ENCODE measurements at regions not wholly inside any gene's neighbourhood (a gene's known extent, or its start where the extent isn't known, plus 50 kb on each side); places are given as distances from the start of the nearest gene placed in this dataset.

DNA sequence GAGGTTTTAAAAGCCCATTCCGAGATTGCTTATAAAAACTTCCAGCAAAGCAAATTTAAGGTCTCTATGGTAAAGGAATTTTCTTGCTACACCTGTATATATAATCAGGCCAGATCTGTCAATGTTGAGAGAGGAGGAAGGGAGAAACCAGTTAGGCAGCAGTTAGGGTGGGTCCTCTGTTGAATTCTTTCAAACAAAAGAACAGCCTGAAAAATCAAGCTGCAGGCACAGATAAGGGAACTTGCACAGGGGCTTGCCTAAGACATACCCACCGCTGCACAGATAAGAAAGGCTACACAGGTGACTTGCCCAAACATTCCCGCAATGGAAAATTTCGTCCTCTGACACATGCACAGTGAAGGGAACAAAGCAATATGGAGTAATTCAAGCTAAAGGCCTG lies 59.8 kb upstream of the IMMP2L start:
- 92% methylated on average over 4 of the region's 4 CpGs; no CpG with 5 or more reads in 1 of the 2 experiments for WGBS, 2 experiments (ENCODE audit: extremely low coverage in 1 of 2, insufficient coverage in 1 of 2, insufficient read length in 1 of 2, insufficient replicate concordance in 2 of 2, low coverage in 1 of 2, low lambda C conversion rate in 2 of 2, missing lambda C conversion rate in 1 of 2)
- H3K4me2 ChIP-seq (ENCODE audit: insufficient read depth in 1 of 2, low read depth in 2 of 2, low read length in 2 of 2): no peak overlapping the region

More for the DNA sequence above, 59.8 kb upstream of the IMMP2L start:
- H3K36me3 ChIP-seq (ENCODE audit: control insufficient read depth in 2 of 4, insufficient read depth in 4 of 4, low read length in 3 of 4): no peaks in the 10 kb centered on the region
- no peak overlapping the region for H3K56ac ChIP-seq (replicated peaks; ENCODE audit: insufficient read length, low read depth, low read length)
- H3K23ac ChIP-seq (ENCODE audit: insufficient read length): no peak overlapping the region
- no peaks in the 10 kb centered on the region for H3K27me3 ChIP-seq (replicated peaks in 1 of 4; ENCODE audit: control insufficient read depth in 3 of 4, extremely low read depth in 1 of 4, insufficient read depth in 3 of 4, low read length in 3 of 4)
- H2AFZ ChIP-seq (ENCODE audit: low read length): no peak overlapping the region
- H2BK20ac ChIP-seq (ENCODE audit: low read length): no peak overlapping the region
- H3K27ac ChIP-seq (ENCODE audit: low read depth, low read length): no peak overlapping the region
- H4K91ac ChIP-seq (replicated peaks; ENCODE audit: insufficient read length, low read length): no peak overlapping the region
- H2BK120ac ChIP-seq (replicated peaks; ENCODE audit: low read depth, low read length): no peak overlapping the region
- POLR2A ChIA-PET (ENCODE audit: partially characterized antibody): no interaction called here
- no peak overlapping the region for H3K4me3 ChIP-seq (ENCODE audit: extremely low read depth in 1 of 4, insufficient read depth in 2 of 4, low read depth in 3 of 4, low read length in 4 of 4)
- no peak overlapping the region for H3K14ac ChIP-seq (ENCODE audit: insufficient read length)
- H4K5ac ChIP-seq (ENCODE audit: insufficient read length, low read depth, low read length): no peak overlapping the region
- no peak overlapping the region for H2BK5ac ChIP-seq (ENCODE audit: low read depth, low read length)
- DNase-seq (ENCODE audit: low read depth in 1 of 2, low spot score in 2 of 2) (no peak), FAIRE-seq (no peak)
- H2BK15ac ChIP-seq (ENCODE audit: low read length): no peak overlapping the region
- no peak overlapping the region for H3K9ac ChIP-seq (replicated peaks in 1 of 4; ENCODE audit: extremely low read depth in 1 of 4, low read depth in 3 of 4, low read length in 3 of 4)
- no peaks in the 10 kb centered on the region for H4K20me1 ChIP-seq (replicated peaks in 1 of 2; ENCODE audit: control insufficient read depth in 1 of 2, insufficient read depth in 2 of 2, low read length in 2 of 2)
- no peaks in the 10 kb centered on the region for H3K4me1 ChIP-seq (replicated peaks in 1 of 4; ENCODE audit: control insufficient read depth in 3 of 4, insufficient read depth in 4 of 4, low read length in 3 of 4)
- CTCF ChIA-PET (ENCODE audit: partially characterized antibody): no interaction called here
- no peak overlapping the region for H4K8ac ChIP-seq (ENCODE audit: extremely low read depth, insufficient read depth, low read length)
- no peak overlapping the region for H2AK5ac ChIP-seq (ENCODE audit: low read depth, low read length)
- H3K23me2 ChIP-seq (ENCODE audit: low read depth, low read length): no peaks in the 10 kb centered on the region; the same call in 1 of the 2 replicates
- no peaks in the 10 kb centered on the region for H3K79me2 ChIP-seq (ENCODE audit: control insufficient read depth in 1 of 2, insufficient read depth in 2 of 2, low read length in 2 of 2)
- H2BK12ac ChIP-seq (ENCODE audit: low read depth, low read length): no peak overlapping the region
- no peak for TF ChIP-seq RAD21 (IDR thresholded peaks at IDR 0.05 in 1 of 2, conservative IDR thresholded peaks at IDR 0.05 in 1 of 2; ENCODE audit: low read depth in 2 of 2, low read length in 2 of 2)
- TF ChIP-seq SIX5 (IDR thresholded peaks at IDR 0.05; ENCODE audit: low read depth, low read length): no peak
- no peaks in the 10 kb centered on the region for H3K9me3 ChIP-seq (ENCODE audit: insufficient read depth in 2 of 2, low read depth in 1 of 2, low read length in 1 of 2)
- no peak overlapping the region for H3K18ac ChIP-seq (ENCODE audit: extremely low read depth, low read length)
- H3K79me1 ChIP-seq (ENCODE audit: low read depth, low read length): no peaks in the 10 kb centered on the region
- H3K4ac ChIP-seq (replicated peaks; ENCODE audit: insufficient read length, low read depth, low read length): no peak overlapping the region

Data from H1 (cell line).